HEK293 (cell line): ENCODE measurements at regions not wholly inside any gene's neighbourhood (a gene's known extent, or its start where the extent isn't known, plus 50 kb on each side); places are given as distances from the start of the nearest gene placed in this dataset.

ENCODE experiments used
- BCL11A ChIP-seq: fragments of 450-650 bp; formaldehyde crosslinking; IDR thresholded peaks from 2 replicates; pipeline ENCODE4 v1.5.1; 2016; ENCODE audit warnings: low read depth, missing biosample characterization, missing genetic modification characterization
- MZF1 ChIP-seq: fragments of 450-650 bp; formaldehyde crosslinking; IDR thresholded peaks from 2 replicates; pipeline ENCODE4 v1.5.1; 2017; ENCODE audit warnings: missing biosample characterization, missing genetic modification characterization, borderline replicate concordance
- SP3 ChIP-seq: fragments of 450-650 bp; formaldehyde crosslinking; IDR thresholded peaks from 2 replicates; pipeline ENCODE4 v1.5.1; 2016; ENCODE audit warnings: missing biosample characterization, missing genetic modification characterization
- TCF7L2 ChIP-seq: IDR thresholded peaks from 2 replicates; pipeline ENCODE4 v1.6.1; 2011; ENCODE audit warnings: low read depth, mild to moderate bottlenecking, inconsistent platforms, low read length, moderate library complexity, borderline replicate concordance
- YY1 ChIP-seq: fragments of 450-650 bp; formaldehyde crosslinking; IDR thresholded peaks from 2 replicates; pipeline ENCODE4 v1.5.1; 2018; ENCODE audit warnings: missing biosample characterization, missing genetic modification characterization
- ZBTB17 ChIP-seq: fragments of 450-650 bp; formaldehyde crosslinking; IDR thresholded peaks from 2 replicates; pipeline ENCODE4 v1.5.1; 2016; ENCODE audit warnings: missing biosample characterization, missing genetic modification characterization
- ZNF140 ChIP-seq: fragments of 450-650 bp; formaldehyde crosslinking; IDR thresholded peaks from 2 replicates; pipeline ENCODE4 v1.5.1; 2016; ENCODE audit warnings: missing biosample characterization, missing genetic modification characterization
- ZNF670 ChIP-seq: fragments of 450-650 bp; formaldehyde crosslinking; IDR thresholded peaks from 2 replicates; pipeline ENCODE4 v1.5.1; 2016; ENCODE audit warnings: missing biosample characterization, missing genetic modification characterization, low read depth
- ZNF768 ChIP-seq: fragments of 450-650 bp; formaldehyde crosslinking; IDR thresholded peaks from 2 replicates; pipeline ENCODE4 v1.5.1; 2018; ENCODE audit warnings: missing biosample characterization, mild to moderate bottlenecking, missing genetic modification characterization
- ZNF777 ChIP-seq: fragments of 450-650 bp; formaldehyde crosslinking; IDR thresholded peaks from 2 replicates; pipeline ENCODE4 v1.5.1; 2017; ENCODE audit warnings: missing biosample characterization, missing genetic modification characterization, borderline replicate concordance
- TF ChIP-seq, protein P1 (sequence below): fragments of 450-650 bp; formaldehyde crosslinking; IDR thresholded peaks from 2 replicates; pipeline ENCODE4 v1.5.1; 2016; ENCODE audit warnings: missing biosample characterization, missing genetic modification characterization
- TF ChIP-seq, protein P2 (sequence below): fragments of 450-650 bp; formaldehyde crosslinking; IDR thresholded peaks from 2 replicates; pipeline ENCODE4 v1.5.1; 2016; ENCODE audit warnings: missing biosample characterization, missing genetic modification characterization
- TF ChIP-seq, protein P3 (sequence below): IDR thresholded peaks from 2 replicates; pipeline ENCODE4 v1.6.1; 2011; ENCODE audit warnings: mild to moderate bottlenecking, low read depth, low read length, borderline replicate concordance
- TF ChIP-seq, protein P4 (sequence below): fragments of 450-650 bp; formaldehyde crosslinking; IDR thresholded peaks from 2 replicates; pipeline ENCODE4 v1.5.1; 2016; ENCODE audit warnings: missing biosample characterization, missing genetic modification characterization

DNA sequence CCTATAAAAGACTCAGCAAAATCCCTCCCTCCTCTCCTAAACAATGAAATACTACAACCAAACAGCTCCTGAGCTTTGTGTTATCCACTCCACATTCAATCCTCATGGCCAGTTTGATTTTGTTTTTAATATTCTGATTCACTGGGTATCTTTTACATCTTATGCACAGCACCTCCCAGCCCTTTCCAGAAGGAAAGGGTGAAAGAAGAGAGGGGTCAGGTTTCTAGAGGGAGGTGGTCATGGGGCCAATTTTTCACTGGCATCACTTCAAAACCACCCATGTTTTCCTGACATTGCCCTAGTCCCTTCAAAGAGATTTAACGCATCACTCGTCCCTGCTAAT lies 315.6 kb downstream of the LPIN1 start:
- TF ChIP-seq, protein P1, sequence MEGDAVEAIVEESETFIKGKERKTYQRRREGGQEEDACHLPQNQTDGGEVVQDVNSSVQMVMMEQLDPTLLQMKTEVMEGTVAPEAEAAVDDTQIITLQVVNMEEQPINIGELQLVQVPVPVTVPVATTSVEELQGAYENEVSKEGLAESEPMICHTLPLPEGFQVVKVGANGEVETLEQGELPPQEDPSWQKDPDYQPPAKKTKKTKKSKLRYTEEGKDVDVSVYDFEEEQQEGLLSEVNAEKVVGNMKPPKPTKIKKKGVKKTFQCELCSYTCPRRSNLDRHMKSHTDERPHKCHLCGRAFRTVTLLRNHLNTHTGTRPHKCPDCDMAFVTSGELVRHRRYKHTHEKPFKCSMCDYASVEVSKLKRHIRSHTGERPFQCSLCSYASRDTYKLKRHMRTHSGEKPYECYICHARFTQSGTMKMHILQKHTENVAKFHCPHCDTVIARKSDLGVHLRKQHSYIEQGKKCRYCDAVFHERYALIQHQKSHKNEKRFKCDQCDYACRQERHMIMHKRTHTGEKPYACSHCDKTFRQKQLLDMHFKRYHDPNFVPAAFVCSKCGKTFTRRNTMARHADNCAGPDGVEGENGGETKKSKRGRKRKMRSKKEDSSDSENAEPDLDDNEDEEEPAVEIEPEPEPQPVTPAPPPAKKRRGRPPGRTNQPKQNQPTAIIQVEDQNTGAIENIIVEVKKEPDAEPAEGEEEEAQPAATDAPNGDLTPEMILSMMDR = no peak
- TF ChIP-seq ZBTB17 (tag by site-specific recombination) (no peak), ZNF670 (tag by site-specific recombination) (no peak), SP3 (tag by site-specific recombination) (no peak), ZNF777 (tag by site-specific recombination) (no peak), ZNF140 (no peak), MZF1 (tag by site-specific recombination) (no peak), ZNF768 (tag by site-specific recombination) (no peak), YY1 (no peak), BCL11A (tag by site-specific recombination) (no peak), TCF7L2 (no peak)
- TF ChIP-seq, protein P2, sequence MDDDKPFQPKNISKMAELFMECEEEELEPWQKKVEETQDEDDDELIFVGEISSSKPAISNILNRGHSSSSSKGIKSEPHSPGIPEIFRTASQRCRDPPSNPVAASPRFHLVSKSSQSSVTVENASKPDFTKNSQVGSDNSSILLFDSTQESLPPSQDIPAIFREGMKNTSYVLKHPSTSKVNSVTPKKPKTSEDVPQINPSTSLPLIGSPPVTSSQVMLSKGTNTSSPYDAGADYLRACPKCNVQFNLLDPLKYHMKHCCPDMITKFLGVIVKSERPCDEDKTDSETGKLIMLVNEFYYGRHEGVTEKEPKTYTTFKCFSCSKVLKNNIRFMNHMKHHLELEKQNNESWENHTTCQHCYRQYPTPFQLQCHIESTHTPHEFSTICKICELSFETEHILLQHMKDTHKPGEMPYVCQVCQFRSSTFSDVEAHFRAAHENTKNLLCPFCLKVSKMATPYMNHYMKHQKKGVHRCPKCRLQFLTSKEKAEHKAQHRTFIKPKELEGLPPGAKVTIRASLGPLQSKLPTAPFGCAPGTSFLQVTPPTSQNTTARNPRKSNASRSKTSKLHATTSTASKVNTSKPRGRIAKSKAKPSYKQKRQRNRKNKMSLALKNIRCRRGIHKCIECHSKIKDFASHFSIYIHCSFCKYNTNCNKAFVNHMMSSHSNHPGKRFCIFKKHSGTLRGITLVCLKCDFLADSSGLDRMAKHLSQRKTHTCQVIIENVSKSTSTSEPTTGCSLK (tag by site-specific recombination) = no peak
- TF ChIP-seq, protein P3, sequence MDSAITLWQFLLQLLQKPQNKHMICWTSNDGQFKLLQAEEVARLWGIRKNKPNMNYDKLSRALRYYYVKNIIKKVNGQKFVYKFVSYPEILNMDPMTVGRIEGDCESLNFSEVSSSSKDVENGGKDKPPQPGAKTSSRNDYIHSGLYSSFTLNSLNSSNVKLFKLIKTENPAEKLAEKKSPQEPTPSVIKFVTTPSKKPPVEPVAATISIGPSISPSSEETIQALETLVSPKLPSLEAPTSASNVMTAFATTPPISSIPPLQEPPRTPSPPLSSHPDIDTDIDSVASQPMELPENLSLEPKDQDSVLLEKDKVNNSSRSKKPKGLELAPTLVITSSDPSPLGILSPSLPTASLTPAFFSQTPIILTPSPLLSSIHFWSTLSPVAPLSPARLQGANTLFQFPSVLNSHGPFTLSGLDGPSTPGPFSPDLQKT = no peak
- TF ChIP-seq, protein P4, sequence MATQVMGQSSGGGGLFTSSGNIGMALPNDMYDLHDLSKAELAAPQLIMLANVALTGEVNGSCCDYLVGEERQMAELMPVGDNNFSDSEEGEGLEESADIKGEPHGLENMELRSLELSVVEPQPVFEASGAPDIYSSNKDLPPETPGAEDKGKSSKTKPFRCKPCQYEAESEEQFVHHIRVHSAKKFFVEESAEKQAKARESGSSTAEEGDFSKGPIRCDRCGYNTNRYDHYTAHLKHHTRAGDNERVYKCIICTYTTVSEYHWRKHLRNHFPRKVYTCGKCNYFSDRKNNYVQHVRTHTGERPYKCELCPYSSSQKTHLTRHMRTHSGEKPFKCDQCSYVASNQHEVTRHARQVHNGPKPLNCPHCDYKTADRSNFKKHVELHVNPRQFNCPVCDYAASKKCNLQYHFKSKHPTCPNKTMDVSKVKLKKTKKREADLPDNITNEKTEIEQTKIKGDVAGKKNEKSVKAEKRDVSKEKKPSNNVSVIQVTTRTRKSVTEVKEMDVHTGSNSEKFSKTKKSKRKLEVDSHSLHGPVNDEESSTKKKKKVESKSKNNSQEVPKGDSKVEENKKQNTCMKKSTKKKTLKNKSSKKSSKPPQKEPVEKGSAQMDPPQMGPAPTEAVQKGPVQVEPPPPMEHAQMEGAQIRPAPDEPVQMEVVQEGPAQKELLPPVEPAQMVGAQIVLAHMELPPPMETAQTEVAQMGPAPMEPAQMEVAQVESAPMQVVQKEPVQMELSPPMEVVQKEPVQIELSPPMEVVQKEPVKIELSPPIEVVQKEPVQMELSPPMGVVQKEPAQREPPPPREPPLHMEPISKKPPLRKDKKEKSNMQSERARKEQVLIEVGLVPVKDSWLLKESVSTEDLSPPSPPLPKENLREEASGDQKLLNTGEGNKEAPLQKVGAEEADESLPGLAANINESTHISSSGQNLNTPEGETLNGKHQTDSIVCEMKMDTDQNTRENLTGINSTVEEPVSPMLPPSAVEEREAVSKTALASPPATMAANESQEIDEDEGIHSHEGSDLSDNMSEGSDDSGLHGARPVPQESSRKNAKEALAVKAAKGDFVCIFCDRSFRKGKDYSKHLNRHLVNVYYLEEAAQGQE (tag by site-specific recombination) = no peak
